Panc1 (cell line): ENCODE measurements at regions not wholly inside any gene's neighbourhood (a gene's known extent, or its start where the extent isn't known, plus 50 kb on each side); places are given as distances from the start of the nearest gene placed in this dataset.

ENCODE experiments used
- ATAC-seq: fragments of 200-7000 bp; cut with Tn5 transposase; 2 replicates; pipeline ENCODE4 v1.9.1; 2020; ENCODE audit warnings: mild to moderate bottlenecking, moderate library complexity
- BruUV-seq: library from RNA; stranded (reverse); fragments of 400-500 nt; replicated peaks from 2 replicates; lab custom pipeline; 2021; lab: Mats Ljungman, UMichigan
- CTCF ChIA-PET: fragments of 300-600 bp; sonication (Branson Sonifier 250); formaldehyde crosslinking; loops from one replicate; lab custom pipeline; 2022; ENCODE audit warnings: antibody characterized with exemption; lab: Charles Lee
- POLR2A ChIA-PET: fragments of 300-600 bp; sonication (Branson Sonifier 250); formaldehyde crosslinking; loops from one replicate; lab custom pipeline; 2022; ENCODE audit warnings: antibody characterized with exemption; lab: Charles Lee
- DNase-seq: peaks from one replicate; pipeline ENCODE4 v3.0.0-alpha.2; 2010; ENCODE audit warnings: low read depth, low spot score
- H3K27ac ChIP-seq: 2 replicates; pipeline ENCODE4 v1.5.1; 2011; ENCODE audit warnings: mild to moderate bottlenecking, low read length, inconsistent platforms
- H3K27me3 ChIP-seq: fragments of 200-500 bp; sonication (Bioruptor generic); 2 replicates; pipeline ENCODE4 v1.6.0; 2014; ENCODE audit warnings: low read length, inconsistent platforms; ENCODE audit not compliant: control insufficient read depth, insufficient read depth
- H3K36me3 ChIP-seq: fragments of 200-500 bp; sonication (Bioruptor generic); 2 replicates; pipeline ENCODE4 v1.5.1; 2014; ENCODE audit warnings: inconsistent platforms, mild to moderate bottlenecking, low read length, moderate library complexity; ENCODE audit not compliant: control insufficient read depth, insufficient read depth
- H3K4me1 ChIP-seq: 2 replicates; pipeline ENCODE4 v1.5.1; 2011; ENCODE audit warnings: inconsistent platforms, mild to moderate bottlenecking, low read length, moderate library complexity; ENCODE audit not compliant: control insufficient read depth, insufficient read depth
- H3K4me3 ChIP-seq, 2 experiments: 2 replicates each; pipeline ENCODE4 v1.5.1; 2011 to 2012; ENCODE audit warnings: low read depth in 2 of 2, low read length in 2 of 2, mild to moderate bottlenecking in 2 of 2, inconsistent platforms in 1 of 2, moderate library complexity in 1 of 2
- H3K9me3 ChIP-seq: fragments of 200-500 bp; sonication (Bioruptor generic); 2 replicates; pipeline ENCODE4 v1.5.1; 2014; ENCODE audit warnings: low read depth, mild to moderate bottlenecking, inconsistent platforms, low read length, moderate library complexity; ENCODE audit not compliant: control insufficient read depth, insufficient read depth
- CTCF ChIP-seq: fragments of 450-650 bp; IDR thresholded peaks from 2 replicates; pipeline ENCODE4 v1.5.1; 2017; ENCODE audit warnings: mild to moderate bottlenecking
- POLR2AphosphoS5 ChIP-seq: IDR thresholded peaks from 2 replicates; pipeline ENCODE4 v1.6.1; 2012; ENCODE audit warnings: mild to moderate bottlenecking, low read depth, low read length, moderate library complexity
- REST ChIP-seq, 2 experiments: IDR thresholded peaks; 2 replicates each; pipeline ENCODE4 v1.6.1; 2011 to 2012; ENCODE audit warnings: low read depth in 2 of 2, control low read depth in 1 of 2, low read length in 1 of 2, mild to moderate bottlenecking in 1 of 2, moderate library complexity in 1 of 2; ENCODE audit not compliant: insufficient read depth in 1 of 2
- SIN3A ChIP-seq: IDR thresholded peaks from 2 replicates; pipeline ENCODE4 v1.6.1; 2012; ENCODE audit warnings: low read depth, mild to moderate bottlenecking, low read length, moderate library complexity, borderline replicate concordance; ENCODE audit not compliant: insufficient read depth
- TCF7L2 ChIP-seq: IDR thresholded peaks from 2 replicates; pipeline ENCODE4 v1.6.1; 2011; ENCODE audit warnings: mild to moderate bottlenecking, low read depth, low read length, inconsistent platforms
- in situ Hi-C: cut with HindIII; loops from 2 replicates; pipeline ENCODE4 v1.10.0; 2016; ENCODE audit warnings: low sequenced_read_pairs, low pct_unique_long_range_greater_than_20kb
- intact Hi-C: fragments of 100-400 bp; cut with micrococcal nuclease; formaldehyde crosslinking; loops from one replicate; pipeline ENCODE4 v1.10.0; 2022; ENCODE audit not compliant: unreplicated experiment

- no peak overlapping the region for H3K4me3 ChIP-seq
- TF ChIP-seq TCF7L2 = no peak
- no peak for TF ChIP-seq REST (IDR thresholded peaks at IDR 0.05; ENCODE audit: insufficient read depth in 1 of 2, low read depth in 2 of 2, low read length in 1 of 2)
- no peak for TF ChIP-seq POLR2AphosphoS5
- TF ChIP-seq SIN3A = no peak
- no peak for TF ChIP-seq CTCF
- intact Hi-C loops (no loop called here), in situ Hi-C loops (no loop called here)
- no peaks in the 10 kb centered on the region for H3K36me3 ChIP-seq
- no TSS peak for BruUV-seq
- H3K9me3 ChIP-seq = no peaks in the 10 kb centered on the region
- H3K4me1 ChIP-seq = no peaks in the 10 kb centered on the region
- DNase-seq = no peak
- ATAC-seq = no peak
- ChIA-PET POLR2A (no interaction called here), CTCF (no interaction called here)
- no peak overlapping the region for H3K27ac ChIP-seq
- no peaks in the 10 kb centered on the region for H3K27me3 ChIP-seq
These were observed 804.9 kb upstream of the PRR20A start for GRCh38 chr13:56335775-56336174.

- DNase-seq (no peak), ATAC-seq (no peak)
- Histone ChIP-seq H3K27me3 (no peaks in the 10 kb centered on the region), H3K9me3 (no peaks in the 10 kb centered on the region), H3K36me3 (no peaks in the 10 kb centered on the region), H3K4me3 (no peak overlapping the region), H3K4me1 (no peaks in the 10 kb centered on the region), H3K27ac (no peak overlapping the region)
- in situ Hi-C loops = no loop called here
- POLR2A ChIA-PET = no interaction called here
- BruUV-seq = no TSS peak
- intact Hi-C loops = no loop called here
- CTCF ChIA-PET = no interaction called here
- no peak for TF ChIP-seq TCF7L2
- TF ChIP-seq POLR2AphosphoS5 = no peak
- TF ChIP-seq CTCF = no peak
- TF ChIP-seq SIN3A = no peak
- TF ChIP-seq REST (IDR thresholded peaks at IDR 0.05; ENCODE audit: insufficient read depth in 1 of 2, low read depth in 2 of 2, low read length in 1 of 2) = no peak
These were observed 802.3 kb upstream of the PRR20A start for GRCh38 chr13:56338421-56338820.
